Vagina (tissue), 2 donors: ENCODE measurements at regions not wholly inside any gene's neighbourhood (a gene's known extent, or its start where the extent isn't known, plus 50 kb on each side); places are given as distances from the start of the nearest gene placed in this dataset.

Source experiments
- DNase-seq, 2 donors: peaks; one replicate each; pipeline ENCODE4 v3.0.0-alpha.2; 2017; ENCODE audit errors: extremely low spot score in 2 of 2
- H3K27ac ChIP-seq: fragments of 200-600 bp; sonication (generic); one replicate; pipeline ENCODE4 v1.5.1; 2019
- H3K27me3 ChIP-seq: fragments of 200-600 bp; sonication (generic); one replicate; pipeline ENCODE4 v1.5.1; 2019
- H3K36me3 ChIP-seq, 2 donors: fragments of 200-600 bp; sonication (generic); one replicate each; pipeline ENCODE4 v1.5.1; 2017 to 2019
- H3K4me1 ChIP-seq: fragments of 200-600 bp; sonication (generic); one replicate; pipeline ENCODE4 v1.5.1; 2019
- H3K4me3 ChIP-seq, 2 donors: fragments of 200-600 bp; sonication (generic); 1 replicate in 1 of 2; 2 replicates in 1 of 2; pipeline ENCODE4 v1.5.1; 2016 to 2019
- H3K9me3 ChIP-seq: fragments of 200-600 bp; sonication (generic); one replicate; pipeline ENCODE4 v1.5.1; 2019
- POLR2A ChIP-seq, 2 donors: fragments of 450-650 bp; IDR thresholded peaks; one replicate each; pipeline ENCODE4 v1.6.1; 2017; ENCODE audit warnings: antibody characterized with exemption in 2 of 2, mild to moderate bottlenecking in 2 of 2, moderate library complexity in 2 of 2
- POLR2AphosphoS5 ChIP-seq, 2 donors: sonication (generic); formaldehyde crosslinking; IDR thresholded peaks; one replicate each; pipeline ENCODE4 v1.9.0; 2017; ENCODE audit warnings: antibody characterized with exemption in 2 of 2, mild to moderate bottlenecking in 2 of 2, low read depth in 1 of 2; ENCODE audit not compliant: insufficient read depth in 1 of 2
- intact Hi-C: fragments of 100-400 bp; cut with DNase I; formaldehyde crosslinking; loops from one replicate; pipeline ENCODE4 v1.15.1; 2023
- TF ChIP-seq, protein P1 (sequence below), 3 experiments: fragments of 450-650 bp in 2 of 3; fragments of 200-600 bp in 1 of 3; sonication (generic) in 1 of 3; IDR thresholded peaks; one replicate each; pipeline ENCODE4 v1.5.1; 2017 to 2019; ENCODE audit warnings: antibody characterized with exemption in 3 of 3, mild to moderate bottlenecking in 2 of 3, moderate library complexity in 2 of 3

DNA sequence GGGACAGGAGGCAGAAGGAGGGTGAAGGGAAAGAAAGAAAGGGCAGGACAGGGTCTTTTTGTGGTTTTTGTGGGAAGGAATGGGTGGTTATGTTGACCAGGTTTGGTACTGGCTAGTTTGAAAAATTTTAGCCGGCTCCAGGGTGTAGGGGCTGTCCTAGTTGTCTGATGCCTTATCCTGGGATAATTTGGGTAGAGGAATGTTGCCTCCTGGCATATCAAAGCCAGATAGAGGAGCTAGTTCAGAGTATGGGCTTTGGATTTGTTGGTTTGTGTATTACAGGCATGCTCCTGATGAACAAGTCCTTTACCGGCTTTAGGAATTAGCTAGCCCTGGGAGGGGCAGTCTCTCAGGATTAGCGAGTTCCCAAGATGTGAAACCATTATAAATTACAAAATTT lies 101.1 kb upstream of the LHCGR start:
- TF ChIP-seq, protein P1, sequence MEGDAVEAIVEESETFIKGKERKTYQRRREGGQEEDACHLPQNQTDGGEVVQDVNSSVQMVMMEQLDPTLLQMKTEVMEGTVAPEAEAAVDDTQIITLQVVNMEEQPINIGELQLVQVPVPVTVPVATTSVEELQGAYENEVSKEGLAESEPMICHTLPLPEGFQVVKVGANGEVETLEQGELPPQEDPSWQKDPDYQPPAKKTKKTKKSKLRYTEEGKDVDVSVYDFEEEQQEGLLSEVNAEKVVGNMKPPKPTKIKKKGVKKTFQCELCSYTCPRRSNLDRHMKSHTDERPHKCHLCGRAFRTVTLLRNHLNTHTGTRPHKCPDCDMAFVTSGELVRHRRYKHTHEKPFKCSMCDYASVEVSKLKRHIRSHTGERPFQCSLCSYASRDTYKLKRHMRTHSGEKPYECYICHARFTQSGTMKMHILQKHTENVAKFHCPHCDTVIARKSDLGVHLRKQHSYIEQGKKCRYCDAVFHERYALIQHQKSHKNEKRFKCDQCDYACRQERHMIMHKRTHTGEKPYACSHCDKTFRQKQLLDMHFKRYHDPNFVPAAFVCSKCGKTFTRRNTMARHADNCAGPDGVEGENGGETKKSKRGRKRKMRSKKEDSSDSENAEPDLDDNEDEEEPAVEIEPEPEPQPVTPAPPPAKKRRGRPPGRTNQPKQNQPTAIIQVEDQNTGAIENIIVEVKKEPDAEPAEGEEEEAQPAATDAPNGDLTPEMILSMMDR (IDR thresholded peaks at IDR 0.05) = no peak
- TF ChIP-seq POLR2A (IDR thresholded peaks at IDR 0.05) (no peak), POLR2AphosphoS5 (IDR thresholded peaks at IDR 0.05; ENCODE audit: insufficient read depth in 1 of 2, low read depth in 1 of 2) (no peak)
- Histone ChIP-seq H3K4me1 (no peaks in the 10 kb centered on the region), H3K4me3 (no peak overlapping the region), H3K36me3 (no peaks in the 10 kb centered on the region), H3K27ac (no peak overlapping the region), H3K27me3 (no peaks in the 10 kb centered on the region), H3K9me3 (no peaks in the 10 kb centered on the region)
- DNase-seq = no peak
- intact Hi-C loops = no loop called here

DNA sequence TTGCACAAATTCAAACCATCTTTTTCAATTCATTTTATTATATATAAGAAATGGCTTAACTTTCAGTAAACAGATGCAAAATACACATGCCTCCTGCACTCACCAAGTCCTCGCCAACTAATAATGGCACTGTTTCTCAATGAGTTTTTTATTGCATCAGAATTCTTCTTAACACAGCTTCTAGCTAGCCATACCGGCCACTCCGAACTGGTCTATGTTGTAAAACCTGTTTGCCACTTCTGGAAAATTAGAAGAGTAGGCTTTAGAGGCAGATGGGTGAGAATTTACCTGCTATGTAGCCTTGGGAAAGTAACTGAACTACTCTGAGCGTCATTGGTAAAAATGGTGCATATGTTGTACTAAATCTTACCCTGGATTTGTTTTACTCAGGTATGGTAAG lies 100.6 kb upstream of the LHCGR start:
- TF ChIP-seq POLR2AphosphoS5 (IDR thresholded peaks at IDR 0.05; ENCODE audit: insufficient read depth in 1 of 2, low read depth in 1 of 2) = no peak
- TF ChIP-seq POLR2A (IDR thresholded peaks at IDR 0.05) = no peak
- TF ChIP-seq, protein P1 (IDR thresholded peaks at IDR 0.05) = no peak
- no peak for DNase-seq
- H3K4me3 ChIP-seq = no peak overlapping the region
- intact Hi-C loops = no loop called here
- H3K9me3 ChIP-seq = no peaks in the 10 kb centered on the region
- no peak overlapping the region for H3K27ac ChIP-seq
- H3K36me3 ChIP-seq = no peaks in the 10 kb centered on the region
- no peaks in the 10 kb centered on the region for H3K4me1 ChIP-seq
- H3K27me3 ChIP-seq = no peaks in the 10 kb centered on the region

DNA sequence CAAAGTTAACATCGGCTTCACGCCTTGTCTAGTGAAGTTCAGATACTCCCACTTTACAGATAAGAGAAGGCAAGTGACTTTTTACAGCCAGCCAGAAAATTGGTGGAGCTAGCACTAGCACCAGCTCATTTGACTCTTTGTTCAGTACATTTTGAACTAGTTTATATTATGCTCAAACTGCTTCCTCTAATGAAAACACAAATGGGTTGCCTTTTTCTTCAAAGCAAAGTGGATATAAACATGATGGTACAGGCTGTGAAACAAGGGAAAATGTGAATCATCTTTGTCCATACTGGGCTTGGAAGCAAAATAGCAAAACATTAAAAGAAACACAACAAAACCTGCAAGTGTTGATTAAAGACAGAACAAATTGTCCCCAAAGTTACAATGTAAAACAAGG lies 99.6 kb upstream of the LHCGR start:
- no peak overlapping the region for H3K27ac ChIP-seq
- no peak for DNase-seq
- no peaks in the 10 kb centered on the region for H3K4me1 ChIP-seq
- H3K9me3 ChIP-seq = no peaks in the 10 kb centered on the region
- H3K36me3 ChIP-seq = no peaks in the 10 kb centered on the region
- intact Hi-C loops = no loop called here
- no peak for TF ChIP-seq POLR2AphosphoS5 (IDR thresholded peaks at IDR 0.05; ENCODE audit: insufficient read depth in 1 of 2, low read depth in 1 of 2)
- TF ChIP-seq, protein P1 (IDR thresholded peaks at IDR 0.05) = no peak
- no peak for TF ChIP-seq POLR2A (IDR thresholded peaks at IDR 0.05)
- no peaks in the 10 kb centered on the region for H3K27me3 ChIP-seq
- no peak overlapping the region for H3K4me3 ChIP-seq

DNA sequence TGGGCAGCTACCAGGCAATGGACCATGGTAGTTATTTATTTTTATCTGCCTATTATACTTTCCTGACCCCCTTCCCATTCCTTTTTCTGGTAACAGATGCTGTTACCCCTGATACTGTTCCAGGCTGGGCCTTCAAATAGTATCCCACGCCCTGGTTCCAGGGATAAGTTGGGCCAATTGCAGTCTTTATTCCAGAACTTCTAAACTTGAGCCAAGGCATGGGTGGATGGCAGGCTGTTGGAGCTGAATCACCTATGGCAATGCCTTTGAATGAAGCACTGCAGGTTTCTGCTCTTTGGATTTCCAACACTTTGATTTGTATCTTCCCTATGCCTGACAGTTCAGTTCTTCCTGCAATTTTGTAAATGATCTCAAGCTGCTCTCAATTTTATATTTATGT lies 99.2 kb upstream of the LHCGR start:
- Histone ChIP-seq H3K4me3 (no peak overlapping the region), H3K36me3 (no peaks in the 10 kb centered on the region), H3K9me3 (no peaks in the 10 kb centered on the region), H3K4me1 (no peaks in the 10 kb centered on the region), H3K27ac (no peak overlapping the region), H3K27me3 (no peaks in the 10 kb centered on the region)
- no peak for TF ChIP-seq POLR2A (IDR thresholded peaks at IDR 0.05)
- no peak for TF ChIP-seq POLR2AphosphoS5 (IDR thresholded peaks at IDR 0.05; ENCODE audit: insufficient read depth in 1 of 2, low read depth in 1 of 2)
- TF ChIP-seq, protein P1 (IDR thresholded peaks at IDR 0.05) = no peak
- intact Hi-C loops = no loop called here
- no peak for DNase-seq

DNA sequence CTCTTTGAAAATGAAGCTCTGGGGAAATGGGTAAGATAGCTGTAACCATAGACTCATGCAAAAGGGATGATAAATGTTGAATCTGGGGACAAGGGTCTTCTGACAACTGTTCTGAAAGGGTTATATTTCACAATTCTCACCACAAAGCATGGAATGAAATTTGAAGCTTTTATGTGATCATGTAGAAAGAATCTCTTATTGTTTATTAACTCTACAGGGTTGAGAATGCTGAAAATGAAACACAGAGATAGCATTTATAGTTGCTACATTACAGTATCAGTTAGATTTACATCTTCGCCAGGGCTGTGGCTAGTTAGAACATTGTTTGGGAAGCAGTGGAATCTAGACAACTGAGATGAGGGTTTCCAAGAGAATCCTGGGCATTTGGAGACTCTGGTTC lies 97.4 kb upstream of the LHCGR start:
- no peaks in the 10 kb centered on the region for H3K4me1 ChIP-seq
- intact Hi-C loops = no loop called here
- no peaks in the 10 kb centered on the region for H3K9me3 ChIP-seq
- no peak for TF ChIP-seq POLR2A (IDR thresholded peaks at IDR 0.05)
- TF ChIP-seq POLR2AphosphoS5 (IDR thresholded peaks at IDR 0.05; ENCODE audit: insufficient read depth in 1 of 2, low read depth in 1 of 2) = no peak
- TF ChIP-seq, protein P1 (IDR thresholded peaks at IDR 0.05) = no peak
- no peak overlapping the region for H3K27ac ChIP-seq
- H3K4me3 ChIP-seq = no peak overlapping the region
- H3K36me3 ChIP-seq = no peaks in the 10 kb centered on the region
- DNase-seq = no peak
- no peaks in the 10 kb centered on the region for H3K27me3 ChIP-seq
